Mesendoderm (in vitro differentiated cells): ENCODE measurements at regions not wholly inside any gene's neighbourhood (a gene's known extent, or its start where the extent isn't known, plus 50 kb on each side); places are given as distances from the start of the nearest gene placed in this dataset.

Experiments used
- DNase-seq: peaks from one replicate; pipeline ENCODE4 v3.0.0; 2013
- H2AK5ac ChIP-seq: 2 replicates; pipeline ENCODE4 v1.6.1; 2013; ENCODE audit warnings: low read length, inconsistent platforms
- H2BK120ac ChIP-seq: 2 replicates; pipeline ENCODE4 v1.6.1; 2013; ENCODE audit warnings: low read depth, mild to moderate bottlenecking, low read length, moderate library complexity, mixed read lengths
- H2BK15ac ChIP-seq: replicated peaks from 2 replicates; pipeline ENCODE4 v1.6.1; 2013; ENCODE audit warnings: low read depth, mild to moderate bottlenecking, moderate library complexity
- H2BK5ac ChIP-seq: 2 replicates; pipeline ENCODE4 v1.6.1; 2013; ENCODE audit warnings: low read length, inconsistent platforms
- H3K18ac ChIP-seq: 2 replicates; pipeline ENCODE4 v1.6.1; 2013; ENCODE audit warnings: mild to moderate bottlenecking, low read length, mixed read lengths
- H3K23ac ChIP-seq: one replicate; pipeline ENCODE4 v1.6.1; 2013; ENCODE audit warnings: low read length
- H3K27ac ChIP-seq: 2 replicates; pipeline ENCODE4 v1.5.1; 2013; ENCODE audit warnings: low read depth, mild to moderate bottlenecking, inconsistent platforms, low read length, moderate library complexity
- H3K27me3 ChIP-seq: 2 replicates; pipeline ENCODE4 v1.6.1; 2013; ENCODE audit warnings: low read length, control low read depth, mild to moderate bottlenecking, inconsistent platforms; ENCODE audit not compliant: insufficient read depth, poor library complexity
- H3K36me3 ChIP-seq: 2 replicates; pipeline ENCODE4 v1.6.1; 2013; ENCODE audit warnings: low read length, inconsistent platforms; ENCODE audit not compliant: control insufficient read depth, insufficient read depth
- H3K4ac ChIP-seq: one replicate; pipeline ENCODE4 v1.6.1; 2013; ENCODE audit warnings: low read depth, mild to moderate bottlenecking, low read length, moderate library complexity
- H3K4me1 ChIP-seq: 2 replicates; pipeline ENCODE4 v1.6.1; 2013; ENCODE audit warnings: low read depth, low read length, inconsistent platforms; ENCODE audit not compliant: control insufficient read depth
- H3K4me2 ChIP-seq: 2 replicates; pipeline ENCODE4 v1.6.1; 2013; ENCODE audit warnings: low read length
- H3K4me3 ChIP-seq: 2 replicates; pipeline ENCODE4 v1.5.1; 2013; ENCODE audit warnings: mild to moderate bottlenecking, low read length
- H3K56ac ChIP-seq: one replicate; pipeline ENCODE4 v1.6.1; 2013; ENCODE audit warnings: low read length
- H3K79me1 ChIP-seq: 2 replicates; pipeline ENCODE4 v1.6.1; 2013; ENCODE audit warnings: low read length, inconsistent platforms
- H3K79me2 ChIP-seq: 2 replicates; pipeline ENCODE4 v1.6.1; 2013; ENCODE audit warnings: mild to moderate bottlenecking, low read length; ENCODE audit not compliant: control insufficient read depth, insufficient read depth
- H3K9ac ChIP-seq: 2 replicates; pipeline ENCODE4 v1.6.1; 2013; ENCODE audit warnings: low read length, inconsistent platforms
- H4K5ac ChIP-seq: one replicate; pipeline ENCODE4 v1.6.1; 2013; ENCODE audit warnings: low read length
- H4K8ac ChIP-seq: one replicate; pipeline ENCODE4 v1.6.1; 2013; ENCODE audit warnings: low read depth, mild to moderate bottlenecking, control low read depth, low read length, moderate library complexity
- WGBS: extraction: QIAGEN DNeasy Blood & Tissue Kit; methylation state at CpG from one replicate; pipeline ENCODE4 v1.1.7; 2013; ENCODE audit warnings: low lambda C conversion rate, missing lambda C conversion rate; ENCODE audit not compliant: insufficient coverage; ENCODE audit errors: extremely low coverage; 5-methylcytosine and 5-hydroxymethylcytosine counted together

DNA sequence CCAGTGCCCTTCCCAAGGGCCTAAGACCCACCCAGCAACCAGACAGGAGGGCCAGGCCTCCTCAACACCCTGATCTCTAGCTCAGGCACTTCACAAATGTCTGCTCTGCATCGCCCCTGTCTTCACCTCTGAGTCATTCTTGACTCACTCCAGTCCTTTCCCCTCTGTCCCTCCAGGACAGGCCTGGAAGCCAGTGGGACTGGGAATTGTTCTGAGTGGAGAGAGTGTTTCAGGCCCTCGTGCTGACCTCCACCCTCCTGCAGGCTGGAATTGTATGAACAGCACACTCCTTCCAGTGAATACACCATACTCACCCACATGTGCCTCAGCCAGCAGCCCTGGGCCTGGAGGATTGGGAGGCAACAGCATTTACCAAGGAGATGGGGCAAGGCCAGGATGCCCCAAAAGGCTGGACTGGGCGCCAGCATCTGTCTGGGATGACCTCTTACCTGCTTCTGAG, 304.2 kb downstream of the CYP26B1 start:
- no CpG with 5 or more reads among the region's 3 CpGs for whole genome bisulfite sequencing
- Histone ChIP-seq H3K79me1 (no peaks in the 10 kb centered on the region), H4K5ac (no peak overlapping the region), H3K36me3 (no peaks in the 10 kb centered on the region), H2AK5ac (no peak overlapping the region), H3K18ac (no peak overlapping the region), H3K23ac (no peak overlapping the region), H3K4me1 (no peaks in the 10 kb centered on the region), H3K27me3 (no peaks in the 10 kb centered on the region), H3K4me2 (no peak overlapping the region), H3K4me3 (no peak overlapping the region), H3K27ac (no peak overlapping the region), H3K56ac (no peak overlapping the region), H3K79me2 (no peaks in the 10 kb centered on the region), H2BK120ac (no peak overlapping the region), H3K9ac (no peak overlapping the region), H3K4ac (no peak overlapping the region), H4K8ac (no peak overlapping the region), H2BK15ac (no peak overlapping the region), H2BK5ac (no peak overlapping the region)
- no peak for DNase-seq

DNA sequence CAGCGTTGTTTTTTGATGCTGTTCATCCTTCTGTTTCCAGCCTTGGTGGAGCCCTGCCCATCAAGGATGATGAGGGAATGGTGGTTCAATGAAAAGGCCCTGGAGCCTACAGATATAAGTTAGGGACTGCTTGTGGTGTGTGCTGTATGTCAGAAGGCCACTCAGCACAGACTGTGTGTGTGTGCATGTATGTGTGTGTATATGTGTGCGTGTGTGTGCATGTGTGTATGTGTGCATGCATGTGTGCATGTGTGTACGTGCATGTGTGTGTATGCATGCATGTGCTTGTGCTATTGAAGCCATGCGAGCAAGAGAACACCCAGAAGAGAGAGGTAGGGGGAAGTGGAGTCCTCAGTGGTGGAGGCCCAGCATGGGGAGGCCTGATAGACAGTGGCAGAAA, 304.9 kb downstream of the CYP26B1 start:
- Histone ChIP-seq H2BK5ac (no peak overlapping the region), H3K4me2 (no peak overlapping the region), H3K23ac (no peak overlapping the region), H3K18ac (no peak overlapping the region), H4K8ac (no peak overlapping the region), H3K79me1 (no peaks in the 10 kb centered on the region), H3K79me2 (no peaks in the 10 kb centered on the region), H3K36me3 (no peaks in the 10 kb centered on the region), H2BK15ac (no peak overlapping the region), H3K27me3 (no peaks in the 10 kb centered on the region), H3K9ac (no peak overlapping the region), H3K4me3 (no peak overlapping the region), H2BK120ac (no peak overlapping the region), H3K27ac (no peak overlapping the region), H2AK5ac (no peak overlapping the region), H4K5ac (no peak overlapping the region), H3K4me1 (no peaks in the 10 kb centered on the region), H3K56ac (no peak overlapping the region), H3K4ac (no peak overlapping the region)
- no CpG with 5 or more reads among the region's 4 CpGs for WGBS
- DNase-seq: no peak

DNA sequence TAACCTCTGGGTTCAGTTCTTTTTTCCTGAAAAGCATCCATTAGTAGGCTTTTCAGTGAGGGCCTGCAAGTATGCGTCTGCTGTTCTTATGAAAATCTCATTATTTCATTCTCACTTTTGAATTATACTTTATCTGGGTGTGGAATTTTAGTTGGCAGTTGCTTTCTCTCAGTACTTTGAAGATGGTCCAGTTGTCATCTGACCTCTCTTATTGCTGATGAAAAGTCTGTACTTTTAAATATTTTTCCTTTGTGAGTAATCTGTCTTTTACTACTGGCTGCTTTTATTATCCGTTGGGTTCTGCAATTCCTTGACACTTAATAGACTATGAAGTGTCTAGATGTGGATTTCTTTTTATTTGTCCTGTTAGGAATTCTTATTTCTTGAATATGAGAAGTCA, 307.8 kb downstream of the CYP26B1 start:
- Histone ChIP-seq H3K4me3 (no peak overlapping the region), H3K79me2 (no peaks in the 10 kb centered on the region), H3K18ac (no peak overlapping the region), H3K23ac (no peak overlapping the region), H4K5ac (no peak overlapping the region), H3K9ac (no peak overlapping the region), H3K4me1 (no peaks in the 10 kb centered on the region), H2AK5ac (no peak overlapping the region), H3K4me2 (no peak overlapping the region), H3K27ac (no peak overlapping the region), H3K79me1 (no peaks in the 10 kb centered on the region), H2BK120ac (no peak overlapping the region), H3K36me3 (no peaks in the 10 kb centered on the region), H2BK15ac (no peak overlapping the region), H4K8ac (no peak overlapping the region), H2BK5ac (no peak overlapping the region), H3K56ac (no peak overlapping the region), H3K4ac (no peak overlapping the region), H3K27me3 (no peaks in the 10 kb centered on the region)
- WGBS: no CpG with 5 or more reads among the region's 2 CpGs
- DNase-seq: no peak

DNA sequence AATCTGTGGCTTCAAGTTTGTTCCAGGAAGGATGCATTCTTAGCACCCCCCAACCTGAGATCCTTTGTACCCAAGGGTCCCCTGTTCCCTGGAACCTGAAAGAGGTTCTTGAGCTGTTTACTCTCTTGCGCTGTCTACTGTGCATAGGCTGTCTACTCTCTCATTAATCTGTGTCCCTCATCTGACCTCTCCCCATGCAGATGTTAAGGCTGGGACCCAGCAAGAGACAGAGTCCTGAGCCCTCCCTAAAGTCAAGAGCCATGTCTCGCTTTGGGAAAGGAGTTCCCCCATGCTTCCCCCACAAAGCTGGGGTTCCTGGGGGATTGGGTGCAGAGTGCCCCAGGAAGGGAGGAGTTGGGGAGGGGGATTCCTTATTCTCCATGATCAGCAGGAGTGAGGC, 312.9 kb downstream of the CYP26B1 start:
- Histone ChIP-seq H2BK5ac (no peak overlapping the region), H3K79me2 (no peaks in the 10 kb centered on the region), H3K4me2 (no peak overlapping the region), H4K8ac (no peak overlapping the region), H3K56ac (no peak overlapping the region), H2BK15ac (no peak overlapping the region), H4K5ac (no peak overlapping the region), H3K27ac (no peak overlapping the region), H3K23ac (no peak overlapping the region), H3K9ac (no peak overlapping the region), H2AK5ac (no peak overlapping the region), H3K18ac (no peak overlapping the region), H3K4ac (no peak overlapping the region), H3K4me3 (no peak overlapping the region), H3K79me1 (no peaks in the 10 kb centered on the region), H2BK120ac (no peak overlapping the region), H3K27me3 (no peaks in the 10 kb centered on the region), H3K4me1 (no peaks in the 10 kb centered on the region), H3K36me3 (no peaks in the 10 kb centered on the region)
- no CpG with 5 or more reads among the region's 2 CpGs for WGBS
- no peak for DNase-seq

DNA sequence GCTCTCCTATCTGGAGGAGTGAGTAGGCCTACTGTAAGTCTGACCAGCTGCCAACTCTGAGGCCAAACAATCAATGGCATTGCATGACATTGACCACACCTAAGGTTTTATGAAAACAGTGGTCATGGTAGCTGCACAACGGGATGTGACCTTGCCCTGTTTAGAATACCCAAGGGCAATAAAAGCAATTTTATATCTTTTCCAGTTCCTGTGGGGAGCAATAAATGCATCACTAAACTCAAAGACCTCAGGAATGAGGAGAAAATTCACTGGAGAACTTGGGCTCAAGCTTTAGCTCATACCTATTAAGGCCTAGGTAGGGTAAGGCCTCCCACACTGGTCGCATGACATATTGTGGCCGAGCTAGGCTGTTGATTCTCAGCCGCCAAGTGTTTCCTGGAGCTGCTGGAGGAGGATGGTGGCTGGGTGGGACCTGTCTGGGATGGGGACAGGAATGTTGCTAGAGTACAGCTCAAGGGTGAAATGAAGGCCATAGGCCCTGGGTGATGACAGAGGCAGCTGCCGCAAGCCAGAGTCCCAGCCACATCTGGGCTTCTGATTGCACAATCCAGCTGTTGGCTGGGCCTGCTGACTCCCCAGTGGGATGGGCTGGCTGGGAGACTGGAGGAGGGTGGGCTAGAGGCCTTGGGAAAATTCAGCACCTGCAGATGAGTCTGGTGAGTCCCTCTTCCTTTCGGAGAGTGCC, 313.7 kb downstream of the CYP26B1 start:
- Histone ChIP-seq H3K9ac (no peak overlapping the region), H3K79me1 (no peaks in the 10 kb centered on the region), H3K4me2 (no peak overlapping the region), H3K18ac (no peak overlapping the region), H2BK120ac (no peak overlapping the region), H3K23ac (no peak overlapping the region), H3K4ac (no peak overlapping the region), H4K5ac (no peak overlapping the region), H3K4me3 (no peak overlapping the region), H3K56ac (no peak overlapping the region), H3K79me2 (no peaks in the 10 kb centered on the region), H3K27me3 (no peaks in the 10 kb centered on the region), H3K36me3 (no peaks in the 10 kb centered on the region), H2AK5ac (no peak overlapping the region), H4K8ac (no peak overlapping the region), H3K27ac (no peak overlapping the region), H3K4me1 (no peaks in the 10 kb centered on the region), H2BK5ac (no peak overlapping the region), H2BK15ac (no peak overlapping the region)
- no peak for DNase-seq
- no CpG with 5 or more reads among the region's 6 CpGs for WGBS

DNA sequence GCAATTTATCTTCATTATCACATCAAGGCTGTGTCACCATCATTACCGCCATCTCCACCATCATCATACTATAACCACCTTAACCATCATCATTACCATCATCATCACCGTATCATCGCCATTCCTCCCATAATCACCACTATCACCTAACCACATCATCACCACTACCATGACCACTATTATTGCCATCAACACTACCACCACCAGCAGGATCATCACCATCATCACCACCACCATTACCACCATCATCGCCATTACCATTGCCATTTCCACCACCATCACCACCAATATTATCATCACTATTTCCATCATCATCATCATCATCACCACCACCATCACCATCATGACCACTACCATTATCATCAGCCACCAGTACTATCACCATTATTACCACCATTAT, 314.4 kb downstream of the CYP26B1 start:
- Histone ChIP-seq H3K56ac (no peak overlapping the region), H3K23ac (no peak overlapping the region), H3K4me2 (no peak overlapping the region), H2BK15ac (no peak overlapping the region), H3K27me3 (no peaks in the 10 kb centered on the region), H3K79me2 (no peaks in the 10 kb centered on the region), H3K4me1 (no peaks in the 10 kb centered on the region), H3K27ac (no peak overlapping the region), H3K79me1 (no peaks in the 10 kb centered on the region), H4K8ac (no peak overlapping the region), H3K4ac (no peak overlapping the region), H2AK5ac (no peak overlapping the region), H3K18ac (no peak overlapping the region), H3K36me3 (no peaks in the 10 kb centered on the region), H2BK5ac (no peak overlapping the region), H3K4me3 (no peak overlapping the region), H2BK120ac (no peak overlapping the region), H4K5ac (no peak overlapping the region), H3K9ac (no peak overlapping the region)
- 100% methylated on average over 2 of the region's 4 CpGs for WGBS
- DNase-seq: no peak
